ENCODE measurements at regions not wholly inside any gene's neighbourhood (a gene's known extent, or its start where the extent isn't known, plus 50 kb on each side); places are given as distances from the start of the nearest gene placed in this dataset.

GRCh38 chr3:191003742-191004141 is 141.2 kb upstream of the GMNC start:
- TF ChIP-seq CSRNP3 (CRISPR knock-in tag; IDR thresholded peaks at IDR 0.05) (no peak), ZFP3 (CRISPR knock-in tag; IDR thresholded peaks at IDR 0.05) (no peak), ZNF565 (CRISPR knock-in tag; conservative IDR thresholded peaks at IDR 0.05; ENCODE audit: low read depth) (no peak), ZFP30 (CRISPR knock-in tag; IDR thresholded peaks at IDR 0.05) (no peak), CSDC2 (CRISPR knock-in tag; IDR thresholded peaks at IDR 0.05) (no peak), TCF4 (CRISPR knock-in tag; IDR thresholded peaks at IDR 0.05; ENCODE audit: borderline replicate concordance) (no peak), ZC3H10 (CRISPR knock-in tag; IDR thresholded peaks at IDR 0.05) (no peak), BACH2 (CRISPR knock-in tag; IDR thresholded peaks at IDR 0.05; ENCODE audit: borderline replicate concordance) (no peak)
- ATAC-seq, result no peak

DNA sequence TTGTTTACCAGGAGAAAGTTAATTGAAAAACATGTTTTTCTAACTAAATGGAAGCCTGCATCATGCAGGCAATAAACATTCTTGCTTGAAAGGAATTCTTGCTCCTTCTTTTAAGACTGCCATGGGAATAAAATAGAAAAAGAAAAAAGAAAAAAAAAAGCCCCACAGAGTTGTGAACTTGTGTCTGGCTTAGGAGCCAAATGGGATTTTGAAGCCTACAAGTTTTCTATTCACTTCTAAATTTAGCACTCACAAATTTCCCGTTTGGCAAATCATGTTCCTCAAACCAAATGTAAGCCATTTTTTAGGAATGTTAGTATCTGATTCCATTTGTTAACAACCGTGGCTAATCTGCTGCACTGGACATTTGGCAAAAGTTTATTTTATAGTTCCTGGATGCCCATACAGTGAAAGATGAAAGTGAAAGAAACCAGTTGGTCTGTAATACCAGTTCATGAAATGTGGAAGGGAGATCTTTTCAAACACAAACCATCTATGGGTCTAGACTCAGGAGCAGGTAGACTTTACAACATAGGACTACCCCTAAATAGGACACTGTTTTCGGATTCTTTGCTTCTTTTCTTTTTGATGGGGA is 133.8 kb upstream of the GMNC start:
- no peak for TF ChIP-seq ZFP30 (CRISPR knock-in tag; IDR thresholded peaks at IDR 0.05)
- ATAC-seq, result no peak

- ATAC-seq, result no peak
- TF ChIP-seq PPARA (CRISPR knock-in tag; IDR thresholded peaks at IDR 0.05; ENCODE audit: borderline replicate concordance) (no peak), CREB5 (CRISPR knock-in tag; IDR thresholded peaks at IDR 0.05; ENCODE audit: low read depth) (no peak), RARB (CRISPR knock-in tag; IDR thresholded peaks at IDR 0.05) (no peak), ZNF8 (CRISPR knock-in tag; IDR thresholded peaks at IDR 0.05) (no peak), SNAI2 (CRISPR knock-in tag; IDR thresholded peaks at IDR 0.05) (no peak), ZNF565 (CRISPR knock-in tag; conservative IDR thresholded peaks at IDR 0.05; ENCODE audit: low read depth) (no peak), ISL1 (CRISPR knock-in tag; IDR thresholded peaks at IDR 0.05) (no peak), ZNF70 (CRISPR knock-in tag; IDR thresholded peaks at IDR 0.05) (no peak), ARNTL (CRISPR knock-in tag; IDR thresholded peaks at IDR 0.05; ENCODE audit: borderline replicate concordance, low read depth) (no peak), ZFP30 (CRISPR knock-in tag; IDR thresholded peaks at IDR 0.05) (no peak), TOX (CRISPR knock-in tag; IDR thresholded peaks at IDR 0.05; ENCODE audit: borderline replicate concordance) (no peak), ESRRG (CRISPR knock-in tag; IDR thresholded peaks at IDR 0.05) (no peak), ZC3H10 (CRISPR knock-in tag; IDR thresholded peaks at IDR 0.05) (no peak)
- TF ChIP-seq, protein P1, sequence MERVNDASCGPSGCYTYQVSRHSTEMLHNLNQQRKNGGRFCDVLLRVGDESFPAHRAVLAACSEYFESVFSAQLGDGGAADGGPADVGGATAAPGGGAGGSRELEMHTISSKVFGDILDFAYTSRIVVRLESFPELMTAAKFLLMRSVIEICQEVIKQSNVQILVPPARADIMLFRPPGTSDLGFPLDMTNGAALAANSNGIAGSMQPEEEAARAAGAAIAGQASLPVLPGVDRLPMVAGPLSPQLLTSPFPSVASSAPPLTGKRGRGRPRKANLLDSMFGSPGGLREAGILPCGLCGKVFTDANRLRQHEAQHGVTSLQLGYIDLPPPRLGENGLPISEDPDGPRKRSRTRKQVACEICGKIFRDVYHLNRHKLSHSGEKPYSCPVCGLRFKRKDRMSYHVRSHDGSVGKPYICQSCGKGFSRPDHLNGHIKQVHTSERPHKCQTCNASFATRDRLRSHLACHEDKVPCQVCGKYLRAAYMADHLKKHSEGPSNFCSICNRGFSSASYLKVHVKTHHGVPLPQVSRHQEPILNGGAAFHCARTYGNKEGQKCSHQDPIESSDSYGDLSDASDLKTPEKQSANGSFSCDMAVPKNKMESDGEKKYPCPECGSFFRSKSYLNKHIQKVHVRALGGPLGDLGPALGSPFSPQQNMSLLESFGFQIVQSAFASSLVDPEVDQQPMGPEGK (CRISPR knock-in tag; IDR thresholded peaks at IDR 0.05; ENCODE audit: borderline replicate concordance), result no peak
- TF ChIP-seq, protein P2, sequence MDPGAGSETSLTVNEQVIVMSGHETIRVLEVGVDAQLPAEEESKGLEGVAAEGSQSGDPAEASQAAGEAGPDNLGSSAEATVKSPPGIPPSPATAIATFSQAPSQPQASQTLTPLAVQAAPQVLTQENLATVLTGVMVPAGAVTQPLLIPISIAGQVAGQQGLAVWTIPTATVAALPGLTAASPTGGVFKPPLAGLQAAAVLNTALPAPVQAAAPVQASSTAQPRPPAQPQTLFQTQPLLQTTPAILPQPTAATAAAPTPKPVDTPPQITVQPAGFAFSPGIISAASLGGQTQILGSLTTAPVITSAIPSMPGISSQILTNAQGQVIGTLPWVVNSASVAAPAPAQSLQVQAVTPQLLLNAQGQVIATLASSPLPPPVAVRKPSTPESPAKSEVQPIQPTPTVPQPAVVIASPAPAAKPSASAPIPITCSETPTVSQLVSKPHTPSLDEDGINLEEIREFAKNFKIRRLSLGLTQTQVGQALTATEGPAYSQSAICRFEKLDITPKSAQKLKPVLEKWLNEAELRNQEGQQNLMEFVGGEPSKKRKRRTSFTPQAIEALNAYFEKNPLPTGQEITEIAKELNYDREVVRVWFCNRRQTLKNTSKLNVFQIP (CRISPR knock-in tag; IDR thresholded peaks at IDR 0.05; ENCODE audit: borderline replicate concordance, low read depth), result no peak
Observed at GRCh38 chr3:190995156-190995555, 132.7 kb upstream of the GMNC start.

DNA sequence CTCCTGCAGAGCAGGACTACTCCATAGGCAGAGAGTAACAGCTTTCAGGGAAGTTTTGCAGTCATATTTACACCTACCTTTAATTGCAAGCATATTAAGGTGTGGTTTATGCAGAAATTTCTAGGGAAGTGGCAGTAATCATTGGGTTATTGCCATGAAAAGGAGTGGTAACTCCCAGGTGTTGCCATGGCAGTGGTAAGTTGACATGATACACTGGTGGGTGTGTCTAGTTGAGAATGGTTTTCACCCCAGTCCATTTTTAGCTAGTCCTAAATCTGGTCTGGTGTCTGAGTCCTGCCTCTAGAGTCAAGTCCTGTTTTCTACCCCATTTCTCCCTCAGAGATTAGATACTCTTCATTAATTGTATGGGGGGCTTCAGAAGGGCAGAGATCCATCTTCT is 128.4 kb upstream of the GMNC start:
- TF ChIP-seq GLIS3 (CRISPR knock-in tag; IDR thresholded peaks at IDR 0.05) (no peak), TCF4 (CRISPR knock-in tag; IDR thresholded peaks at IDR 0.05; ENCODE audit: borderline replicate concordance) (no peak), CREB5 (CRISPR knock-in tag; IDR thresholded peaks at IDR 0.05; ENCODE audit: low read depth) (no peak), PPARA (CRISPR knock-in tag; IDR thresholded peaks at IDR 0.05; ENCODE audit: borderline replicate concordance) (no peak), CSDC2 (CRISPR knock-in tag; IDR thresholded peaks at IDR 0.05) (no peak), OSR1 (CRISPR knock-in tag; IDR thresholded peaks at IDR 0.05) (no peak), ZFP30 (CRISPR knock-in tag; IDR thresholded peaks at IDR 0.05) (no peak), BACH2 (CRISPR knock-in tag; IDR thresholded peaks at IDR 0.05; ENCODE audit: borderline replicate concordance) (no peak), ZNF8 (CRISPR knock-in tag; IDR thresholded peaks at IDR 0.05) (no peak), ZNF565 (CRISPR knock-in tag; conservative IDR thresholded peaks at IDR 0.05; ENCODE audit: low read depth) (no peak), TOX (CRISPR knock-in tag; IDR thresholded peaks at IDR 0.05; ENCODE audit: borderline replicate concordance) (no peak), ZC3H10 (CRISPR knock-in tag; IDR thresholded peaks at IDR 0.05) (no peak), ZFP3 (CRISPR knock-in tag; IDR thresholded peaks at IDR 0.05) (no peak), ESRRG (CRISPR knock-in tag; IDR thresholded peaks at IDR 0.05) (no peak)
- TF ChIP-seq, protein P1 (CRISPR knock-in tag; IDR thresholded peaks at IDR 0.05; ENCODE audit: borderline replicate concordance), result no peak
- TF ChIP-seq, protein P2 (CRISPR knock-in tag; IDR thresholded peaks at IDR 0.05; ENCODE audit: borderline replicate concordance, low read depth), result no peak

More for the DNA sequence above, 128.4 kb upstream of the GMNC start:
- no peak for ATAC-seq

Measured in SK-N-SH treated with all-trans-retinoic acid at 6 μM for 48 hours (cell line).